ENCODE measurements at regions not wholly inside any gene's neighbourhood (a gene's known extent, or its start where the extent isn't known, plus 50 kb on each side); places are given as distances from the start of the nearest gene placed in this dataset.

DNA sequence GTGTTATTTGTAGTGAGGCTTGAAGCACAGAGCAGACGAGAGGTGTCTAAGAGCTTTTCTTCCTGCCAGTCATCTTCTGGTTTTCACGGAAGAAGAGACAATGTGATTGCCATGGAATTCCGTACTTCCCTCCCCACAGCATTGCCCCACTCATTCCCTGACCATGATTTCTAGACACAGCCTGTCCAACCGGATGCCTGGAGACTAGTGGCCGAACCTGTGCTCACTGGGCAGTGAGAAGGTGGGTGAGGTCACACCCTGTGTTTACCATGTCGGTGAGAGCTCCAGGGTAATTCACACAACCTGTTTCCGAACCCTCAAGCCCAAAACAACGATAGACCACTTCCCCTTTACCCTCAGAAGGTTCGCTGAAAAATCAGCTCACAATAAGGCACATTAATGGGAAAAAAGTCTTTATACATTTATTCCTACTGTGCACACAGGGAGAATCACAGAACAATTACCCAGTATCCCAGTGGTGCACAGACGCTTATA is 271.9 kb upstream of the FMN2 start:
- DNase-seq: no peak

DNA sequence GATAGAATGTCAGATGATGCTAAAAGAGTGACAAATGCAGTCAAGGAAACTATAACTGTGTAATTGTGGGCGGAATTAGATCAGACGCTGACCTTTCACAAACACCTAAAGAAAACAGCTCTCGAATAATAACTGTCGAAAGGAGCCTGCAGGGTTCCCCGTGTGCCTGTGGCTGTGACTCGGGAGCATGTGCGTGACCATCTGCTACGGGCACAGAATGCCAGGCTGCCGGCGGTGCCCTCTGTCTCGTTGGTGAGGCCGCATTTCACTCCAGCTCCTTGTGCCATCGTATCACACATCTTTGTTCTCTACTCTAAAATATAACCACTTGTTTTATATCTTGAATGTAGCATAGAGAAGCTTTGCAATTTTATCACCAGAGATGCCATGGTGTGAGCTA is 267.8 kb upstream of the FMN2 start:
- DNase-seq: no peak

DNA sequence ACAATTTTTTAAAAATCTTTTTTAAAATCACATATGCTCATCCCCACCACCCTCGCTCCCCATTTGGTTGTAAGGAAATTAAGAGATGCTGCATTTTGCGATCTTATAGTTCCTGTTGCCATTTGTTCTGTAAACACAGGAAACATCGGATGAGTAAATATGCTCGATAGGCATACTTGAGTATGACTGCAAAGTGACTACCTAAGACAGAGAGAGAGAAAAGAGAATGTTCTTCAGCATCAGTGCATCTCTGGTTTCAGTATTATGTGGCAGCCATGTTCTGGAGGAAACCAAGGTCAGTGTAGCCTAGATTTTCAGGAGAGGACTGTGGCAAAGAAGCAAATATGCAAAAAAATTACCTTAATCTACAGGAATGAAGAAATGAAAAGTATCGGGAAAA is 265.5 kb upstream of the FMN2 start:
- DNase-seq: no peak

DNA sequence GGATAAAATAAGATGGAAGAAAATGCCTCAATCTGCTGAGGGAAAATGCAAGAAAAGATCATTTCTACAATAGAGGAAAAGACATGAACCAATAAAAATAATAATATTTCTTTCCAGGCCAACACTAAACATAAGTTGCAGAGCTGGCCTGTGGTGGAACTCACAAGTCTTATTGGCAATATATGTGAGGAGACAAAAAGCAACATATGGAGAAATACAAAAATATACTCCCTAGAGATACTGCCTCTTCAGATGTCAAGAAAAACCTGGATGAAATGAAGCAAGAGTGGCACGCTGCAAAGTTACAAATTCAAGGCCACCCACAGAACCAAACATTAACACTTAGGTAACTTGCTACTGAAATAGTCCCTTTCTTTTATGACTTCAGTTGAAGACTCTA is 264.9 kb upstream of the FMN2 start:
- DNase-seq: no peak

DNA sequence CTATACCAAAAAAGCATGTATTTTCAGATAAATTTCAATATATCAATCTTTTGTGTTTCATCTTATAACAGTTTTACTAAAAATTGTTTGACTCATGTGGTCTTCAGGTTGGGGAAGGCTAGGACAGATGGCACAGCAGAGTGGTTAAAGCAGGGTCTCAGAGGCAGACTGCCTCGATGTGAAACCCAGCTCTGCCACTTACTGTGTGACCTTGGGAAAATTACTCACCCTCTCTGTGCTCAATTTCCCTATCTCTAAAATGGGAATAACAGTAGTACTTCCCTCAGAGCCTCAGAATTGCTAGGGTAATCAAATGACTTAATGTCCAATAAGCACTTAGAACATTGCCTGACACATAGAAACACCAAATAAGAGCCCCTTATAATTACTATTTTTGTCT is 262.1 kb upstream of the FMN2 start:
- DNase-seq: no peak

DNA sequence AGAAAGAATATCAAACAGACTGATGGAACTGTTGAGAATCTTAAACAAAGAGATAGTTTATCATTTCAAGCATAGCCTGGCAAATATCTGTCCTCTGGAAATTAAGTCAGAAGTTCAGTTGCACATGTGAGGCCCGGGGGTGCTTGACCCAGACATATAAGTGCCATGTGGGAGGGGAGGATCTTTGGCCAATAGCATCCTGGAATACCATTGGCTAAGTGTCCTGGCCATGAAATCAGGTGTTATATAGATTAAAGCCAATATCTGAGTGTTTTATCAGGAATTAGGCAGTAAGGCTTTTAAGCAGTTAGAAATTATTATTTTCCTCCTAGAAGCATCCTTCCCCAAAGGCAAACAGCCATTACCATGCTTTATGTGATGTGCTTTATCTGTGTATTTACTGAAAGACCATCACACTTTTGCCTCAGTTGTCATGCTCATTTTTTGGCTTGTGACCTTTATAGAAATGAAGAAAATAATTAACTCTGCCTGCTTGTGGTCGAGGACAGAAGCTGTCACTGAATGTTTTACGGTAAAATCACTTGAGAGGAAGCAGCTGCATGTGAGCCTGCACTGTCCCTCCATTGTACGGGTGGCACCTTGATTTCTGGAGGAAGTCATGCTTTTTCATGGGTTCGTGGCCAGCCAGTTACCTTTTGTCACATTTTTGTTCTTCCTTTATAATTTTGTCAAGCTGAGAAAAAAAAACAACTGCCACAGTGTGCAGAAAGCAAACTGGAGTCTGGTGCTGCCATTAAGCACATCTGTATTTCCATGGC is 259.9 kb upstream of the FMN2 start:
- no peak for DNase-seq

DNA sequence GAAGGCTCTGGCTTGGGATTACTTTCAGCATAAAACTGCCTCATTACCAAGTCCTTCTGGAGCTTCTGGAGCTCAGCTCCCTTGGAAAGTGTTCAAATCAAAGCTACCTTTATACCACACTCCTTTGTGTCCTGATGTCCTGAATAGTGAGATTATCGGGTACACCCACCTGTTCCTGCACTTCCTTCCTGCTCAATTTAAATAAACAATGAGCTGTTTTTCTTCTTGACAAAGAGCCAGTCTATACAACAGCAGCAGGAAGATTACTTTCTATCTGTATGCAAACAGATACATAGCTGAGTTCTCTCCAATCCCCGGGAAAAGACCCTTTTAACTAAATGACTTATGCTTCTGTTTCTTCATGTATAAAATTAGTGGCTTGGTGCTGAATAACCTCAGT is 258.0 kb upstream of the FMN2 start:
- DNase-seq: no peak

DNA sequence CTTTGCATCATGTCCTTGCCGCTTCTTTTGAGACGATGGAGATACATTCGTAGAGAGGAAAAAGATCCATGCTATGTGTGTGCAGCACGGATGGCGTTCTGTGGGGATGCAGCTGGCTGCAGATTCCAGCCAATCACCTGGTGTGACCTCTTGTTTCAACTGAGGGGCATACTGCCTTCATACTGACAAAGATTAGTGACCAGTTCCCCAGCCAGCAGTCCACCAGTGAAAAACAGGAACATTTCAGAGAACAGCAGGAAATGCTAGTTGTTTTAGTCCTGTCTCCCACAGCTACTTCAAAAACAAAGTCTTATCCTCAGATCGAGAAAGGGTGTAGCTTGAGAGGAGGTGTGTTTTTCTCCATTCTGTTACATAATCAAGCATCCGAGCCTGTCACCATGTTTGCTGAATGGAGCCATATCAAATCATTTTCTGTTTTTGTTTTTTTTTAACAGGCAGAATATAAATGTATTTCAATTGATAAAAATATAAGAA is 255.7 kb upstream of the FMN2 start:
- no peak for DNase-seq

DNA sequence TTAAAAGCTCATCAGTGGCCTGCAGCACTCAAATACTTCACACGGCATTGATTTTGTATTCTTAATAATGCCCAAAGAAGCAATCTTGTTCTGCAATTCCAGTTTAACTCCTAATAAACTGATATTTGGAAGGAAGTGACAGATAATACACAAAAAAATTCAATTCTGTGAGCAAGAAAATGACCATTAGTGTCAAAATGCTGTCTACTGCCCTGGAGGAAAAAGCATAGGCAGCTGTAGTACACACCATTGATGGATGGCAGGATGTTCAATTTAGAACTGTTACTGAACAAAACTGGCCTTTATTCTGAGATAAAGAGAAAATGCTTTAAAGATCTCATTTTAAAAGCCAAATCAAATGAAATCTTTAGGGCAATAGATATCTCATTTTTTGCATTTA is 251.3 kb upstream of the FMN2 start:
- DNase-seq: no peak

DNA sequence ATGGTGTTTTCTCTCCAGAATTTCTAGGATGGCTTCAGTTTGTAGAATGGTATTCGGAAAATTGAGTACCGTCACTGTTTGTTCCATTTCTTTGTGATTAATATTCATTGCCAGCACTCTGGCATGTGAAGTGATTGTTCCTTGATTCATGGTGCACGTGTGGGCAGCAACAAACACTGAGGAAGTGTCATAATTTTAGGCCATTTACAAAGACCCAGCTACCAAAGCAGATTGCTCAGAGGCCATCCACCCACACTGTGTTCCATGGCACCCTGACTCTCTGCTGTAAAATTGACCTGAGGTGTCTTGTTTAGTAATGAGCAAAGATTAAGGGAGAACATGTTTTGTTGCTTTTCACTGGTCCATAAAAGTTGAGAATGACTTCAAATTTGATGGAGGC is 250.9 kb upstream of the FMN2 start:
- no peak for DNase-seq

DNA sequence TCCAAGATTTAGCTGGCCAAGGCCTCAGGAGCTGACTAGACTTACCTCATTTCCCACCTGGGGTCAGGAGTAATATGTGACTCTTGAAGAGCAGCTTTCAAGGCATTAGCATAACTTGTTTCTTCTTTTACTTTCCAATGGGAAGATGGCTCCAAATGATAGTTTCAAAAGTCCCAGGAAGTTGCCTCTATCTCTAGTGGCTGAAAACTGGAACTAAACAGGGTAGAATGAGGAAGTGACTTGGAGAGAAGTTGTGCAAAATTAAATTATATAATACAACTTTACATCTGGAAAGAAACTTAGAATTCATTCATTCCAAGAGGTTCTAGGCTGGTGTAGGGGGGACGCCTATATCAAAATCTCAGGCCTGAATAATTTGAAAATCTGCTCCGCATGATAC is 250.1 kb upstream of the FMN2 start:
- DNase-seq: no peak

DNA sequence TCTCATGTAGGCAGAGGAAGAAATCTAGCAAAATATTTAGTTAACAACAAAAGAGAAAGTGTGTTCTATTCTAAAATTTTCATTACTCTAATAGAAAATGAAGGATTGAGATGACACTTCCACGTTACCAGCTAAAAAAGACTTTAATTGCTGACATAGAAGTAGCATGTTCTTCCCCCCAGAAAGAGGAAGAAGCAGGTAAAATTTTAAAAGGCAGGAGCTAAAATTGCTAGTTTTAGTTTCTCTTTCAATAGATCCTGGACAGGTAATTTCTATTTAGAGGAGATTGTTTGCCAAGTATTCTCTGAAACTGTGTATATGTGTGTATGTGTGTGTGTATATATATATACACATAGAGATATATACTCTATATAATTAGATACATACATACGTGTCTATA is 248.1 kb upstream of the FMN2 start:
- no peak for DNase-seq

DNA sequence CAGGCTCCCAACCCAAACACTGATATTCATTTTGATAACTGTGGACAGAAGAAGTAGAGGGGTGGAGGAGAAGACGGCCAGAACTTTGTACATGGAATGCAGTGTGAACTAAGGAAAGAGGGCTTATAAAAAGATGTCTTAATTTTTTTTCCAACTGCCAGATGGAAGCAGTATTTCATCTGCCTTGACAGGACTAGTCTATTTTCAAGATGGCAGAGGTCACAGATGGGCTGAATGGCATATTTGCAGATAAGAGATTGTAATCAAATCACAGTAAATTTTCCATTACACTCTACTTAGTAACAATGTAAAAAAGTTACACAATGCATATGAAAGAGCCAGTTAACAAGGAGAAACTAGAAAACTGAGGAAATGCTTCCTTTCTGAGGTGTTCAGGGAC is 246.8 kb upstream of the FMN2 start:
- no peak for DNase-seq

DNA sequence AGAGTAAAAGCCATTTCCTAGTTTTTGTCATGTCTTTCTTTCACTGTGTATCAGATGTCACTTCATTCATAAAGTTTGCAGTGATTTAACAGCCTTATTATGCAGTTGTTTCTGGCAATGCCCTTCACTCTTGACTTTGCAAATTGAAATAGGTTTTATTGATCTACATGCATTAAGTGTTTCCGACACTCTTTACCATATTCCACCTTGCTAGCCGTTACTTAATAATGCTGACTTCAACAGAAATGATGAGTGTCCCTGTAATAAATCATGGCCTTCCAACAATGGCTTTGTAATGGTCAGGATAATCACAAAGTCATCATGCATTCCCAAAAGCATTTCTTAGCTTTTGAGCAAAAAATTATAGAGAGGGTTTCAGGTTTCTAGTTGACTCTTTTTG is 236.8 kb upstream of the FMN2 start:
- DNase-seq: no peak

DNA sequence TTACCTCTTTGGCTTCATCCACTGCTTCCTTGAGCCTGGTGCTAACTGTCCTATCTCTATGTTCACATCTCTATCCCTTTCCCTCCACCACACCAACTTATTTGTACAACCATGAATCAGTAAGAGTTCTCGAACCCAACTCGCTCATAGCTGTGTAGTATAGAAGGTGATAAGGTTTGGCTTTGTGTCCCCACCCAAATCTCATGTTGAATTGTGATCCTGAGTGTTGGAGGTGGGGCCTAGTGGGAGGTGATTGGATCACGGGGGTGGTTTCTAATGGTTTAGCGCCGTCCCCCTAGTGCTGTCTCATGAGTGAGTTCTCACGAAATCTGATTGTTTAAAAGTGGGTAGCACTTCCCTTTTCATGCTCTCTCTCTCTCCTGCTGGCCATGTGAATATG is 235.6 kb upstream of the FMN2 start:
- no peak for DNase-seq

DNA sequence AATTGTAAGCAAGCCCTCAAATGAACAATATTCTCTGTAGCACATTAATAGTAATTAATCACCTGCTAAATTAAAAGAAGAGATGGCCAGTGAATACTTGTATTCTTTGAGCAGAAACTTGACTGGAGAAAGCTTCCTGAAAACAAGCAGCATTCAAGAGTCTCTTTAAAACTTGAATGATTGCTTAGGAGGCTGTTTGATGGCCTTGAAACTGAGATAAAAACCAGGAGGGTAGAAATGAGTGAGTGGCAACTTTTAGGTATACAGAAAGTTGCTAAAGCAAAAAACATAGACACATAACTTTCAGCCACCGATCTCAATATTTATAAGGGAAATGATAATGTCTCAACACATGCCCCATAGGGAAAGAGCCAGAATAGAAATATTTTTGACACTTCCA is 234.8 kb upstream of the FMN2 start:
- DNase-seq: no peak

DNA sequence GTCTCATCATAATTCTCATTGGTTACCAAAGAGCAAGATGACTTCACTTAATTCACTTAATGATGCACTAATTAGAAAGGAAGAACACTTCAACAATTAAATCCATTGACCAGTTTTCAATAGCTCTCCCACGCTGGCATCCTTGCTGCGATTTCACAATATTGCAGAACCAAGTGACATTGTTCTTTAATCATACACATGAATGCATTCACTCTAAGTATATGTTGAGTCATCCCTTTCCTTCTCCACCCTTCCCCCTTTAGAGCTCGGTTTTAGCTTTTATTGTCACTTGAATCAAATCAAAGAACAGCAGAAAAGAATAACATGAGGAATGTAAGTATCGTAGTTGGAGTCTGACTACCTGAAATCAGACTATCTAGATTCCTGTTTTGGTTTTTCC is 233.6 kb upstream of the FMN2 start:
- peak in 3 of 51 donors; percentile 5 to 19 (median 15) for DNase-seq

DNA sequence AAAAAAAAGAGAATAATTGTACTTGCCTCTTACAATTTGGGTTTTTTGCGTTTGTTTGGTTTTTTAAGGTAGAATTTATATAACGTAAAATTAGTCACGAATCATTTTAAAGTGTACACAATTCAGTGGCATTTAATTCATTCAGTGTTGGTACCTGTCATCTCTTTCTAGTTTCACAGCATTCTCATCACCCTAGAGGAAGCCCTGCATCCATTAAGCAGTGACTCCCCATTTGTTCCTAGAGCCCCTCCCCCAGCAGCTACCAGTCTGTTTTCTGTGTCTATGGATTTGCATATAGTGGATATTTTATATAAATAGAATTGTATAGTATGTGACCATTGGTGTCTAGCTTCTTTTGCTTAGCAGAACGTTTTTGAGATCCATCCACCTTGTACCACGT is 233.2 kb upstream of the FMN2 start:
- DNase-seq: no peak

DNA sequence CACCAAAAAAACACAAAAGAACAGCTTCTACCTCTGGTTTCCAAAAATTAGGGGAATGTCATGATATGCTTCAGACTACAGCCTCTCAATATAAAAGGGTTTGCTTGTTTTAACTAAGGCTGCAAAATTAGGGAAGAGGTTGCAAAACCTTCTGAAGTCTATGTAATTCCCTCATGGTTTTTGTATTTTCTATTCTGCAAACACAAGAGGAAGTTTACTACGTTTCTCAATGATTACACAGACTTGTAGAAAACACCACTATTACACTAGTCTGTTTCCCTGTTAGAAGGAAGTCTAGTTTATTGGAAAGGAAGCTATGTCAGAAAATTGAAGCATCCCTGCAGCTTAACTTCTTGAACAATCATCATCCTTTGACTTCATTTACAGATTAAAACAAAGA is 229.7 kb upstream of the FMN2 start:
- no peak for DNase-seq

DNA sequence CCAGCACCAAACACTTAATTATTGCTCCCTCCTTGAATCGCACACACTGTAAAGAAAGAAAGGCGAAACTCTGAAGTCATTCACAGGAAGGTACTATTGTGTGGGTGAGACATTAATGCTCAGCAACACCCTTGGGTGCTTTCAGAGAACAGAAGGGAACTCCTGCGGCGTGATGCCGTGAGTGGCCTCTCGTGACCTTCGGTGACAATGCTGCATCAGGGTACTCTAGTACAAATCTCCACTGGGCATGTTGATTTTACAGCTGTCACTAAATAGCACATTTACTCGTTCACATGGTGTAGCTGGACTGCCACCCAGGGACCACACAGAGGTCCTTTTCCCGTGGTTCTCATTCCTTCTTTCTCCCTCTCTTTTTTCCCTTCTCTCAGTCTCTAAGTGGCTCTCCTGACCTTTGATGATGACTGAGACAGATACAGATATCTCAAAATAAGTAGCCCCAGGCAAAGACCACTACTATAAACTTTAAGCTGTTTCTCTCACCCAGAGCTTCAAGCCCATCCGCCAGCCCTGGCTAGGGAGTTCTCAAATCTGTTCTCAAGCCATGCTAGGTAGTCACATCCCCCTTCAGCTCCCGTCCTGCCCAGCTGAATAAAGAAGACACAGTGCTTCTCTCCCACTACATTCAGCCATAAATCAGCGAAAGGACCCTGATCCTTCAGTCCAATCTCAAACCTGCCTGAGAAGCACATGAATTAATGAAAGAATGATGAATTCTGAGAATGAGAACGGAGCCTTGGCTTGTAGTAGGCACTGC is 223.4 kb upstream of the FMN2 start:
- DNase-seq: no peak

DNA sequence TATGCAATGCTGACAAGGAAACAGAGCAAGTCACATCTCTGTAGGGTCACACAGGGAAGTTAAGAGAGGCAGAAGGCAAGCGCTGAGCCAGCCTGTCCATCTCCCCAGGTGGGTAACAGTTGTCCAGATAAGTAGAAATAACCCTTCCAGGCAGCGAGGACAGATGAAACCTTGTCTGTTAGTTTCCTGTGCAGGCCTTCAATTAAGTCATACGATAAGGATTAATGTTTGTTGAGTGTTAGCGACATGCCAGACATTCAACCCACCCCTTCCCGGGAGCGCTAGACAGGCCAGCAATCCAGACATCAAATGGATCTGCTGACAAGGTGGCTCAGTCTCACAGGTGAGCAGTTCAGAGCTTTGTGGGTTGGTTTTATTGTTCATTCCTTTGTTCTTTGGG is 221.5 kb upstream of the FMN2 start:
- no peak for DNase-seq

DNA sequence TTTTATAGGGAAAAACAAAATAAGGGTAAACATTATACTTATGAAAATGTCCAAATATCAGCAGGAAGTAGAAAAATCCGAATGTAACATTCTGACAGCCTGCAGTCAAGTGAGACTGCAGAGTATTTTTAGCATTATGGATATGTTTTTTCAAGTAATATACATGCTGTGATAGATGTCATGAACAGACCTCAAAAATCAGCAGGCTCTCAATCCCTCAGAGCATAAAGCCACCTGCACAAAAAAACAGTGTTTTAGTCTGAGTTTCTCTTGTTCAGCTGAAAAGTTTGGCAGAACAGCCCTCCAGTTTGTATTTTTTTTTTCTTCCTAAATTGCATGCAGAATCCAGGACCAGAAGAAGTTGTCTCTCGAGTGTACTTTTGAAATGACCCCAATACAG is 219.1 kb upstream of the FMN2 start:
- DNase-seq: no peak

DNA sequence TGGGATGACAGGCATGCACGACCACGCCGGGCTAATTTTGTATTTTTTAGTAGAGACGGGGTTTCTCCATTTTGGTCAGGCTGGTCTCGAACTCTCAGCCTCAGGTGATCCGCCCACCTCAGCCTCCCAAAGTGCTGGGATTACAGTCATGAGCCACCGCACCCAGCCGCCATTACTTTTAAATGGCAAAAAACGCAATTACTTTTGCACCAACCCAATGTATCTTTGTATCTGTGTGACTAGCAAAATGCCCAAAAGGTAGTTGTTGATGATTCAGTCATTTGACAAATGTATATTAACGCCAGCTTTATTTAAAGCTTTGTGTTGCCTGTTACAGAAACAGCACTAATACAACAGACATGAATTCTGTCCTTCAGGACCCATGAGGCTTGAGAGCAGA is 216.9 kb upstream of the FMN2 start:
- DNase-seq: no peak

All from hypothalamus (tissue), 51 donors.